Dedifferentiated amniotic fluid mesenchymal stem cell (primary cell): ENCODE measurements at regions not wholly inside any gene's neighbourhood (a gene's known extent, or its start where the extent isn't known, plus 50 kb on each side); places are given as distances from the start of the nearest gene placed in this dataset.

Experiments used
- DNase-seq: peaks from one replicate; pipeline ENCODE4 v3.0.0-alpha.2; 2016; ENCODE audit errors: extremely low spot score

- no peak for DNase-seq
Measured at GRCh38 chr14:101449114-101449513, 112.2 kb upstream of the DIO3 start.

GRCh38 chr14:101451166-101451565 lies 110.1 kb upstream of the DIO3 start:
- no peak for DNase-seq

- no peak for DNase-seq
Measured at GRCh38 chr14:101453225-101453624, 108.1 kb upstream of the DIO3 start.

- DNase-seq = no peak
Measured at GRCh38 chr14:101454229-101454628, 107.1 kb upstream of the DIO3 start.

- DNase-seq = no peak
Measured at GRCh38 chr14:101456246-101457175, 104.8 kb upstream of the DIO3 start.

- DNase-seq = no peak
Measured at GRCh38 chr14:101457301-101457935, 103.9 kb upstream of the DIO3 start.

GRCh38 chr14:101457936-101458740 lies 103.2 kb upstream of the DIO3 start:
- DNase-seq = no peak

- DNase-seq = no peak
Measured at GRCh38 chr14:101458741-101459550, 102.3 kb upstream of the DIO3 start.

GRCh38 chr14:101459551-101459900 lies 101.8 kb upstream of the DIO3 start:
- DNase-seq = no peak

- no peak for DNase-seq
Measured at GRCh38 chr14:101460521-101460920, 100.8 kb upstream of the DIO3 start.

- DNase-seq = no peak
Measured at GRCh38 chr14:101460986-101461750, 100.1 kb upstream of the DIO3 start.

GRCh38 chr14:101461891-101462290 lies 99.4 kb upstream of the DIO3 start:
- no peak for DNase-seq

- DNase-seq = no peak
Measured at GRCh38 chr14:101462726-101463565, 98.3 kb upstream of the DIO3 start.

GRCh38 chr14:101463566-101464171 lies 97.6 kb upstream of the DIO3 start:
- no peak for DNase-seq

- no peak for DNase-seq
Measured at GRCh38 chr14:101464310-101464983, 96.8 kb upstream of the DIO3 start.

GRCh38 chr14:101464984-101465794 lies 96.1 kb upstream of the DIO3 start:
- no peak for DNase-seq

- no peak for DNase-seq
Measured at GRCh38 chr14:101465795-101466448, 95.4 kb upstream of the DIO3 start.
